ENCODE measurements at regions not wholly inside any gene's neighbourhood (a gene's known extent, or its start where the extent isn't known, plus 50 kb on each side); places are given as distances from the start of the nearest gene placed in this dataset.
A peak's percentile ranks its signal among the peaks of the same experiment; 100 is the strongest.

GRCh38 chr21:35227786-35228185, 178.7 kb upstream of the RUNX1 start:
- Histone ChIP-seq H2AK5ac (ENCODE audit: insufficient read length, low read length) (no peak overlapping the region), H3K79me2 (ENCODE audit: insufficient read depth, low read length) (no peaks in the 10 kb centered on the region), H4K8ac (replicated peaks; ENCODE audit: insufficient read length, low read depth, low read length) (no peak overlapping the region), H3K9me3 (ENCODE audit: control insufficient read depth, low read depth, low read length) (no peaks in the 10 kb centered on the region), H3K27ac (ENCODE audit: insufficient read length, low read depth, low read length) (no peak overlapping the region), H3K27me3 (ENCODE audit: insufficient read depth, low read length) (no peaks in the 10 kb centered on the region), H4K5ac (ENCODE audit: insufficient read length, low read depth, low read length) (no peak overlapping the region), H2BK5ac (ENCODE audit: insufficient read length, low read length) (no peak overlapping the region), H3K9ac (ENCODE audit: extremely low read depth, insufficient read length, low read length) (no peak overlapping the region), H4K20me1 (ENCODE audit: control insufficient read depth, insufficient read depth, insufficient read length) (no peaks in the 10 kb centered on the region), H3K56ac (ENCODE audit: insufficient read length, low read depth, low read length) (no peak overlapping the region), H3K4me2 (ENCODE audit: insufficient read depth, insufficient read length, low read length) (no peak overlapping the region), H2BK120ac (ENCODE audit: low read depth, low read length, poor library complexity, severe bottlenecking) (no peak overlapping the region), H3K14ac (ENCODE audit: insufficient read depth, low read length) (no peak overlapping the region), H4K91ac (ENCODE audit: insufficient read length, low read depth, low read length) (no peak overlapping the region), H3K4ac (ENCODE audit: low read depth, low read length) (no peak overlapping the region), H2AFZ (ENCODE audit: low read length) (no peak overlapping the region), H3K4me1 (ENCODE audit: insufficient read depth, low read length) (peaks cover 8% of the 10 kb centered on the region; the same call in 1 of the 2 replicates), H3K79me1 (ENCODE audit: insufficient read depth, low read depth, low read length, poor library complexity, severe bottlenecking) (no peaks in the 10 kb centered on the region), H2BK12ac (ENCODE audit: insufficient read length, low read depth, low read length) (no peak overlapping the region), H3K18ac (ENCODE audit: insufficient read length, low read depth, low read length) (no peak overlapping the region), H2BK15ac (ENCODE audit: low read depth, low read length) (no peak overlapping the region), H3T11ph (ENCODE audit: low read length) (no peak overlapping the region), H2BK20ac (ENCODE audit: low read depth, low read length, poor library complexity, severe bottlenecking) (no peak overlapping the region), H3K23ac (ENCODE audit: insufficient read length, low read depth, low read length) (no peak overlapping the region), H3K23me2 (ENCODE audit: insufficient read length, low read depth, low read length, poor library complexity, severe bottlenecking) (no peaks in the 10 kb centered on the region)
- peak overlapping the region; percentile 12 to 62 (median 45); a peak in 3 of 7 replicates for H3K27ac Mint-ChIP-seq
- H3K36me3 Mint-ChIP-seq (ENCODE audit: insufficient read depth in 1 of 3, low read depth in 3 of 3), result no peaks in the 10 kb centered on the region
- H3K9me3 Mint-ChIP-seq, result no peaks in the 10 kb centered on the region
- H3K27me3 Mint-ChIP-seq (ENCODE audit: low read depth), result peaks cover 3% of the 10 kb centered on the region; the same call in 1 of the 2 replicates
- no peak overlapping the region for H3K4me3 Mint-ChIP-seq
- no CpG with 5 or more reads among the region's 5 CpGs for WGBS (ENCODE audit: extremely low coverage, insufficient read length, low lambda C conversion rate)
- peaks cover 26 to 33% of the 10 kb centered on the region in 2 experiments for H3K4me1 Mint-ChIP-seq
- no peak for TF ChIP-seq CTCF (conservative IDR thresholded peaks at IDR 0.05)
- DNase-seq, result no peak

Data from H9 (cell line).